HL-60/S4 (cell line): ENCODE measurements at regions not wholly inside any gene's neighbourhood (a gene's known extent, or its start where the extent isn't known, plus 50 kb on each side); places are given as distances from the start of the nearest gene placed in this dataset.
"Not testable (repeated sequence)": the region's sequence is repeated elsewhere in the genome, so short reads cannot be mapped to it uniquely, and the experiment has no call there.

Experiments used
- in situ Hi-C: fragments of 300-500 bp; cut with MboI; formaldehyde crosslinking; loops from 2 replicates; pipeline ENCODE4 v1.14.3; 2022; ENCODE audit warnings: low sequenced_read_pairs

DNA sequence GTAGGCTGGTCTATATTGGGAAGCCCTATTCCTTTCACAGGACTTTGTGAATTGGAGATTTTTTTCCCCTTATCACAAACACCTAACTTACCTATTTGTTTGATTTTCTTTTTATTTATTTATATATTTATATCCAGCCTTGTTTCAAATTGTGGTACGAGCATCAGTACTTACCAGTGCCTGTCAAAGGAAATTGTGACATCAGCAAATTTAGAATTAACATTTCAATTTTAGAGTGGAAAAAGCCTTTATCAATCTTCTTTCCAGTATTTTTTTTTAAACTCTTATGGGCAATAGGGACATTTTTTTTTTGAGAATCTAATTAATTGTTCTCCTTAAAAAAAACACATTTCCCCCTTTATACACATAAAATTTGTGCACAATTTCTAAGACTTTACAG is 790.2 kb downstream of the PRELID2 start:
- in situ Hi-C loops, result no loop called here

DNA sequence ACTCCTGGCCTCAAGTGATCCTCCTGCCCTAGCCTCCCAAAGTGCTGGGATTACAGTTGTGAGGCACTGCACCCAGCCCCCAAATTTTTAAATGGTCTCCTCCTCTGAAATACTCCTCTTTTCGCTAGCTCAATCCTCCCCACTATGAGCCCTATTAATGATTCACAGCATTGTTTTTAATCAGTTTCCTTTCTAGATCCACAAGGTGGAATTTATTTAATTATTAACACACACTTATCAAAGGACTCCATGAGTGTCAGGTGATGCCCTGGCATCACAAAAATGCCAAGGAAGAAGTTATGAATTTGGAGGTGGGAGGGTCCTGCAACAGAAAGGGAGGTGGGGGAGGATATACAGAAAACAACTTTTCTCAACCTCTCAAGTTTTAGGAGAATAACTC is 806.5 kb downstream of the PRELID2 start:
- in situ Hi-C loops, result no loop called here

DNA sequence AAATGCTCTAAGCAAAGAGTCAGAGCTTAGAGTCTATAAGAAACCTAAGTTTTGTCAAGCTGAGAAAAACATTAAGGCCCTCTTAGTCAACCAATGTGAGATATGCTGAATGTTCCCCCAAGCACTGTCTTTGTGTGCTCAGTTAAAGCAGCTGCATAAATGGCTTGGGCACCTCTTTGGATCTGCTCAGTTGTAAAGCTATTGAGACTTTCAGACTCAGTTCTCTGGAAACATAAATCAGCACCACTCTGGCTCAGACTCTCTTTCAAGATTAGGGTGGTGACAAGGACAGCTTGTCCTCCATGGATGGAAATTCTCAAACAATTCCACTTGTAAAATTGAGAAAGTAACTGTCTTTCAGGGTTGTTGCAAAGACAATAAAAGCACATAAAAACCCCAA is 807.9 kb downstream of the PRELID2 start:
- in situ Hi-C loops, result no loop called here

DNA sequence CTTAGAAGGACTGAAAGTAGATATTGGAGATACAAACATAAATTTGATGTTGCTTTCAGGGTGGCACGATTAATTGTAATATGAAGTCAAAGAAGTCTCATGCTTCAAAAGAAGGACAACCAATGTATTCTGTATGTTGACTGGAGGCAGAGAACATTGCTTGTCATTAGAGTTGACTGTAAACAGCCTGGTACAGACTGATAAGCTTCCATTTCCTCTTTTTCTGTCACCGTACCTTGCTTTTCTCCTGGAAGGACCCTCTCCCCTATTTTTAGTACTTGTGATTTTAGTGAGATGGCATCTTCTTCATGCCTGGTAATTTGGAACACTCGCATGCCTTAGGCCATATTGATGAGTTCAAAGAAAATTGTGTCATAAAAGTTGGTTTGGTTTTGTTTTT is 809.4 kb downstream of the PRELID2 start:
- in situ Hi-C loops, result no loop called here

DNA sequence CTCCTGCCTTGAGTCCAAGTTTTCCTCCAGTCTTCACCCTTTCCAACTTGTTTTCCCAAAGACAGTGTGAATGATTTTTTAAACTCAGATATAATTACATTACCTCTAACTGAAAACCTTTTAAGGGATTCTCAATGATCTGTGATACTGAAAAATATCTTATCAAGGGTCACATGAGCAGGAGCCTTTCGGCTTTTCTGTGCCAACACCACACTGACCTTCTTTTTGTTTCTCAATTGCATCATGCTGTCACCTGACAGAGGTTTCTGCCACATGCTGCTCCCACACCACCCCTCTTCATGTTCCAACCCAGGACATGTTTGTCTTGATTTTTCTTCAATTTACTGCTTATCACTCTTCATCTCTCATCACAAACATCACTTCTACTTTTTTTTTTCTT is 820.0 kb downstream of the PRELID2 start:
- in situ Hi-C loops, result no loop called here

DNA sequence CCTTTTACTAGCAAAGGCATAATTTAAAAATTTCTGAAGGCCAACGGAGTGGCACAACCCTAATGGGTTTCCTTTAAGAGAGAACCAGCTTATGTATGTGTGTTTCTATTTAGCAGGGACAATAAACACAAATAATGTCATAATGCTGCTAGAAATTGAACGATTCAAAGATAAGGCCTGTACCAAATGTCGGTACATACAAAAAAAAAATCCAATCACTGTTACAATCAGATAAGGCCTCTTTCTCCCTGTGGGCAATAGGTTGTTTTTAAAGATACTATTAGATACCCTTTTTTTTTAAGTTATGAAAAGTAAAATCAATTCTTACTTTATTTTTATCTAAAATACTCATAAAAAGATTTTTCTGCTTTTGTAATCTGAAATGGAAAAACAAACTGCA is 821.0 kb downstream of the PRELID2 start:
- in situ Hi-C loops, result no loop called here

DNA sequence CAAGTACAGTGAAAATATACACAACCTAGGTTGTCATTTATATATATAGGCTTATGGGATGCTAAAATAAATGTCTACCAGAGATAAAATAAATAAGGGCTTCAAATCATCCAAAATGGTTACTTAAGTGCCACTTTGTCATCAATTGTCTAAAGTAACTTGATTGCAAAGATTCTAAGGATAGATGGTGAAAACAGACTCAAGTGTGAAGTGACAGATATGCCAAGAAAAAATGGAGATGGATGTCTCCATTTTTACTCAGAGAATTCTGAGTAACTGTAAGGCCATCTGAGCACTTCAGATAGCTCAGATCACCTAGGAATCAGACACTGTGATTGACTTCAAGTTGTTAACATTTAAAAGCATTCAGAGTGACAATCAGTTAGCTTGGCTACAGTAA is 824.3 kb downstream of the PRELID2 start:
- in situ Hi-C loops, result no loop called here

DNA sequence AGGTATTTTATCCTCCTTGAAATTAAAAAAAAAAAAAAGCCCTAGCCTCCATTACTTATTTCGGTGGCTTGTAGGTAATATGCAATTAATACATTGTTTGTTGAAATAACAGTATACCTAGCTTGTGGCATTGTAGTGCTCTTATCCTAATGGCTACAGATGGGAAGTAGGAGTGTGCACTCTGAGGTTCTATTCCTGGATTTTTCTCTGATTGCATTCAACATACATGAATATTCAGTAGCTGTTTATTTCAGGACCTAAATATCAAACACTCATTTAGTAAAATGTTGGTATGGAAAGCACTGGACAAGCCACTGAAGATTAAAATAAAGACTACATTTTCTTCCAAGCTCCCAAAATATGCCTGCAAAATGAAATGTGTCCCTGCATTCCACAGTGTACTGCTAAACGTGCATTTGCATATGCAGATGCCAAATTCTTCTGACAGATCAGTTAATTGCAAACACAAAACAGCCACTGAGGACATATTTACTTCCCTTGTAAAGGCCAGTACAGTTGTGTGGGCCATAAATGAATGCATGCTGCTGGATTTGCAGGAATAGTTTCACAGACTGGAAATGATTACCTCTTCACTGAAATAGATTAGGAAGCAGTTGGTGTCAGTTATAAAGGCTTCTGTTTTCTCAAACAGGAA is 826.1 kb downstream of the PRELID2 start:
- in situ Hi-C loops, result no loop called here

DNA sequence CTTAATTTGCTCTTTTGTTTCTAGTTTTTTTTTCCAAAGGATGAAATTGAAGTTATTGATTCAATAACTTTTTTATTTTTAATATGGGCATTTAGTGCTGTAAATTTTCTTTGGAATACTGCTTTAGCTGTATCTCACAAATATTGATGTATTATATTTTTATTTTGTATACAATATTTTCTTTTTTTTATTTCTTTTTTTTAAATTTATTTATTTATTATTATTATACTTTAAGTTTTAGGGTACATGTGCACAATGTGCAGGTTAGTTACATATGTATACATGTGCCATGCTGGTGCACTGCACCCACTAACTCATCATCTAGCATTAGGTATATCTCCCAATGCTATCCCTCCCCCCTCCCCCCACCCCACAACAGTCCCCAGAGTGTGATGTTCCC is 823.7 kb downstream of the KCTD16 start:
- in situ Hi-C loops, result not testable (repeated sequence)

DNA sequence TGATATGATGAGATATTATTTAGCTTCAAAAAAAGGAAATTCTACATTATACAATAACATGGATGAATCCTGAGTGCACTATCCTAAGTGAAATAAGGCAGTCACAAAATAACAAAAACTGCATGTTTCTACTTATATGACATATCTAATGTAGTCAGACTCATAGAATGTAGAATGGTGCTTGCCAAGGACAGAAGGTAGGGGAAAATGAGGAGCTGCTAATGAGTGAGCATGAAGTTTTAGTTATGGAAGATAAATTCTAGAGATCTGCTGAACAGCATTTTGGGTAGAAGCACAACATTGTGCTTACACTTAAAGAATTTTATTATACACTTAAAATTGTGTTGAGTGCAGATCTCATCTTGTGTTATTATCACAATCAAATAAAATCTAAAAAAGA is 812.4 kb downstream of the KCTD16 start:
- in situ Hi-C loops, result no loop called here

DNA sequence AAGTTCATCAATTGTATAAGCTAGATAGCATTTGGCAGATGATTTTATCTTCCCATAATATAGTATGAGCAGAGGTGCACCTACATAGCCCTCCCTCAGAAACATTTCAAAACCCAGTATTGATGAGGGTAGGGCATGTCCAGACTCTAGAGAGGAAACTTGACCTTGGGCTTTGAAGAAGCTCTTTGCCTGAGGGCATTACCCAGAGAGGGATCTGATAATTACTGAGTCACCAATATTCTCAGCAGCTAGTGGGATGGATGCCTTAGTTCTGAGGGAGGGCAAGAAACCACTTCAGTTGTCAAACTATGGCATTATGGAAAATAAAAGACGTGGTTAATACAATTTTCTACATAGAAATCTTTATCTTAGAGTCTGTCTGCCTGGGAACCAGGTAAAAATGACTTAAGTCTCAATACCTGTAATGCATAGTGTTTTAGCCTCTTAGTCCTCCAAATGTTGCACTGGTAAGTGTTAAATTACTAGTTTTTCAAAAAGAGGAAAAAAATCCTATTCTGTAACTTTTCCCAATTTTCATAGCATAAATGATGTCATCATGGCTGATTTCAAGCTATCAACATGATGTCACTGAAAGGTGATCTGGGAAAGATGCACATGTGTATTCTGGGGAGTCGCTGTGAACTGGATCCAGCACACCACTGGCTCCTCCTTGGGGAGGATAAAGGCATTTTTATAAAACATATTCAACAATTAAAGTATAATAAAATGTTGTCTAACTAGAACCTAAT is 809.0 kb downstream of the KCTD16 start:
- in situ Hi-C loops, result no loop called here

DNA sequence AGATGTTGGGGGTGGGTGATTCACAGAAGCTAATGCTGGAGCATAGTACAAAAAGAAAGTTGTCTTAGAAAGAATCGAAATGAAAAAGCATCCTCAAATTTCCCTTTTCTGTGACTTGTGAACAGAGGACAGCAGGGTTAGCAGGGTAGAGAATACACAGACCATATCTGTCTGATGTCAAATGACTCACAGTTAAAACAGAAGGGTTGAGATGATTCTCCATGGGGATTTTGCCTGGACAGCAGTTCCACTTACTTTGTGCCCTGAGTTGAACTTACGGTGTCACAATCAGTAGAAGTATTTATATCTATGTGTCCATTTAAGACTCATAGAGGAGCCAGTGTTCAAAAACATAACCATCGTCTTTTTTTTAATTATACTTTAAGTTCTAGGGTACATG is 801.6 kb downstream of the KCTD16 start:
- in situ Hi-C loops, result no loop called here

DNA sequence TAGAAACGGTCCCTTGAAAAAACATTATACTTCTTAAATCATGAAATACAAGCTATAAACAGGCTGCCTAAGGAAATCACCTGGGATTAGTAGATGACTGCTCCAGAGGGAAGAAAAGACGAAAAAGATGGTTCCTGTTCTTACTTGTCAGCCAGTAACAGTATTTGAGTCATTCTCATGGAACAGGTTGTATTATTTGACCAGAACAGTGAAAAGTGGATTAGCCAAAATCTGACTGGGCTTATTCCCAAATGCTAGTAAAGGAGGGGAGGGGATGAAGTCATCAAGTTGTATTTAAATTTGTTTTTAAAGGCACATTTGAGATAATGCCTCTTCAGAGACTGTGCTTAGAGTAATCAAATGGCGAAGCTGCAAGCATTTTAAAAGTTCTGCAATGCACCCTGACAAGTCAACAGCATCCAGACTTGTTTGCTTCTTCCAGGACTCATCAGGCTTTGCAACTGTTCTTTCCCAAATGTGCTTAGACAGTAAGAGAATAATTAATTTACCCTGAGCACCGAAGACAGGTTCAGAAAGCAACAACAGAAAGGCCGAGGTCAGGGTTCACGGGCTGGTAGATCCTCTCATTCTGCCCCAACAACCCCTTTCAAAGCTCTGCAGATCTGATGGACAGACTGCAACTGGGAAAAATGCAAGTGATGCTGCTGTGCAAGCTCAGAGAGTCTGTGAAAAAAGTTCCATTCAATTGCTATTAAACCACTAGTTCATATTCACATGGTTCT is 800.6 kb downstream of the KCTD16 start:
- in situ Hi-C loops, result no loop called here

DNA sequence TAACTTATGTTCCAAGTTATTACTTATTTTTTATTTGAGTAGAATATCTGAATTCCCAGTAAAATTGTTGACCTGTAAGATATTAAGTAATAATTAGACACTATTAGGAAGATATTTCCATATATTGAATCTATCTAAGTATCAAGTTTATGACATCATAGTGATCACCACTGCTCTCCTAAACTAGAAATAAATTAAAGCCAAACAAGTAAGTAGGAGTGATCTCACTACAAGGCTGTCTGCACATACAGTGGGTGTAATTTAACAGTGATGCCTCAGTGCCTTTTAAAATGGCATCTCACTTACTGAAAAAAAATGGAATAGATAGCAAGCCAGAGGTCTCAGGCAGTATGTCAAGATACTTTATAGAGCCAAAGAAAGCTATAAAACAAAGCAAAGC is 789.6 kb downstream of the KCTD16 start:
- in situ Hi-C loops, result no loop called here

DNA sequence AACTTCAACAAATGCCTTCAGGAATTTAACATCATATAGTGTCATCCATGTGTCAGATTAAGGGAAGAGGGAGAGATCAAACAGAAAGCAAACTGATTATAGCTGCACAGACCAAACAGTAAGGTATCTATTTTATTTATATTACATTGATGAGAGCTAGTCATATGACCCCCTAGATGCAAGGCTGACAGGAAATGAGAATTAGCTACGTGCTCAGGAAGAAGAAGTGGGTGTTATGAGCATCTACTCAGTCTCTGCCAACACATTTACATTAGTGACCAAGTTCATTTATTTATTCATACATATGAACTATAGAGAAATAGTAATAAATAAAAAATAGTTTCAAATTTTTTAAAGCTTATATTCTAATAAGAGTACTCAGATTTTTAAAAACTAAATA is 787.3 kb downstream of the KCTD16 start:
- in situ Hi-C loops, result no loop called here

DNA sequence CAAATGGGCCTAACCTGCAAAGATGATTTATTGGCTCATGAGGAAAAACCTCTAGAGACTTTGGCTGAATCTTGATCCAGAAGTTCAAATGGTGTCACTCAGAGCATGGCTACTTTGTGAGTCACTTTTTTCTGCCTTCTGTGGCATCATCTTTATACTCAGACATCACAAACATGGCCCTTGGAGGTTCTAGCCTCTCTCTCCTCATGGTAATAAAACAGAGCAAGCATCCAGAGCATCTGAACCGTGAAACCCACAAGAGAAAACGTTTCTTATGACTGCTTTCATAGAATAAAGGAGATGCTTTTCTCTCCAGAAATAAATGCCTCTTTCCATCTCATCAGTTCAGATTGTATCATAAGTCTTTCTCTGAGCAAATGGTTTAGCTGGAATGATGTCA is 780.3 kb downstream of the KCTD16 start:
- in situ Hi-C loops, result no loop called here

DNA sequence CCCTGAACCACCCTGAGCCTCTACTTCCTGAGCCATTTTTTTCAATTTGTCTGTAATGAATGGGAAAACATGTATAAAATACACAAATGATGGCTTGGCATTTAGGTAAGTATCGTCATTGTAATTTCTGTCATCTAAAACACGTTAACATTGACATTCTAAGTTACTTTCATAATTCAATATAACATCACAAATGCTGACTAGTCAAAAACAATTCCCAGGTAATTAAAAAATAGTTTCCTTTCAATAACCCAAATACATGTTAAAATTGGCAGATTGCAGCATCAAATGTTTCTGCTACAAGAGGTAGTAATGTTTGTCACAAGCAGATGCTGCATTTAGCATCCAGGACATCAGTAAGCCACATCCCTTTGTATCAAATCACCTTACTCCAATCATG is 776.4 kb downstream of the KCTD16 start:
- in situ Hi-C loops, result no loop called here

DNA sequence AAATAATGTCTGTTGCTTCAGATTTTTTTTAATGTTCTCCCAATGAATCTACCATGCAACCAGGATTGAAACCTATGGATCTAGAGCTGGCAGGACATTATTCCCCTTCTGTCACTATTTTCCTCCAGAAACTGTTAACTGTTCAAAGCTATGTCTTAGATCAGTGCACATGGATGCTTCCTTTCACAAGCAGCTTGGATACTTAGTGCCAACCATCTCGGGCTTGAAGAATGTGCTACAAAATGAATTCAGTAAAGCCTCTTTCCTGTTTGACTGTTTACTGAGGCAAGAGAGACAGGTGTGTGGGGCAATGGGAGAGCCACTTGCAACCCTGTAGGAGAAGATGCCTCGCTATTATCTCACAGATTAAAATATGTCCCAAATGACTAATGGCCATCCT is 774.8 kb downstream of the KCTD16 start:
- in situ Hi-C loops, result no loop called here

DNA sequence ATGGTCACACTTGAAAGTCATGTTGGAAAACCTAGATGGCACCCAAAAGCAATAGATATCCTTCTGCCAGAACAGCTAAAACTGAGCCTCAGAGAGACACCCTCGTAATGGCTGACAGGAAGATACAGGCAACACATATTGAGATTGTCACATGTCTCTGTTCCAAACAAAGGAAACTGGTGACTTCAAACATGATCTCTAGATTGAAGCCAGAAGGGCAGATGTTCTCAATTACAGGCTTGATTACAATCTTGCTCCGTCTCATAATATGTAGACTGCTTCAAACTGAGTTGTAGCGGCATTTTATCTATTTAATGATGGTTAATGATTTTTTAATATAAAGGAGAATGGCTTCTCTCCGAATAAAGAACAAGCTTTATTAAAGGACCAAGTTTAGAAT is 774.3 kb downstream of the KCTD16 start:
- in situ Hi-C loops, result no loop called here

DNA sequence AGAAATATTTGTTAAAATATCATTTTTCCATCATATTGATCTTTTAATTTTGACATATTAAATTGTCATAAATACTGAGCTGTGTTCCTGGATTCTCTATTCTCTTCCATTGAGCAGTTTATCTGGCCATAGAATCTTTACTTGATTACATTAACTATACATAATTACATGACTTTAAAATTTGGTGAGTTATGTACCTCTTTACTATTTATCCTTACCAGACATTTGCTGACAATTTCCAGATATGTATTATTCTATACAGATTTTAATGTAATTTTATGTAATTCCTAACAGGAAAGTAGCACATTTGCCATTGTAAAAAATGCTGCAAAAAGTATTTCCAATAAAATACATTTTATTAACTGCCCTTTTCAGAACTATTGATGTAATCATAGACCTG is 770.3 kb downstream of the KCTD16 start:
- in situ Hi-C loops, result no loop called here

DNA sequence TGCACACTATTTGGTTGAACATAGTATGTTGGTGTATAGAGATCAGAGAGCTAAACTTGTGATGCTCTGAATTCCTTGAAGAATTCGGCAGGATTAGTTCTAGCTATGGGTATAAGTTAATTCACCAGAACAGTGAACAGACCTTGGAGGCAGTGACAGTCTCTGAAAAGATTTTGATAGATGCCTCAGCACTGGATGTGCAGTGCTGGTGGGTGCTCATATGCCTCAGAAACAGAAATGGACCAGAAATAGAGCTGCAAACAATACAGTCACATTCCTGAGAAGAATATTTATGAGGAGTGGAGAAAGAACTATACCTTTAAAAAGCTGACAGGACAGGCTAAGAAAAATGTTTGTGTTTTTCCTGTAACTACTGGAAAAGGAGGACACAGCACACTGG is 747.7 kb downstream of the KCTD16 start:
- in situ Hi-C loops, result no loop called here

DNA sequence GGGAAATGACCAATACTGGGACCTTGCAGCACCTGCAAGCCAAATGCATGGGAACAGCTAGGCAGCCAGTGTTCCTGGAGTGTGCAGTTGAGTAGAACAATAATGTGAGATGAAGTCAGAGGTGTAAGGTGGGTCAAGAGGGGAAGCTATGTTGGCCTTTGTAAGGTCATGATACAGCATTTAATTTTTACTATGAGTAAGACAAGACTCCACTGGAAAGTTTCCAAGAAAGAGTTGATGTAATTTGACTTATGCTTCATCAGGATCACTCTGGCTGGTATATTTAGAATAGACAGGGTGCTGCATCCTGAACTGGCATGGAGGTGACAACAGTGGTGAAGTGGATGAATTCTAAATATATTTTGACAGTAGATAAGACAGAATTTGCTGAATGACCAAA is 744.8 kb downstream of the KCTD16 start:
- in situ Hi-C loops, result no loop called here
